HG02759 (cell line): ENCODE measurements at regions not wholly inside any gene's neighbourhood (a gene's known extent, or its start where the extent isn't known, plus 50 kb on each side); places are given as distances from the start of the nearest gene placed in this dataset.

Source experiments
- ATAC-seq: cut with Tn5 transposase; IDR thresholded peaks from one replicate; pipeline ENCODE4 v1.9.1; 2021; ENCODE audit warnings: mild to moderate bottlenecking, moderate library complexity; ENCODE audit not compliant: unreplicated experiment

DNA sequence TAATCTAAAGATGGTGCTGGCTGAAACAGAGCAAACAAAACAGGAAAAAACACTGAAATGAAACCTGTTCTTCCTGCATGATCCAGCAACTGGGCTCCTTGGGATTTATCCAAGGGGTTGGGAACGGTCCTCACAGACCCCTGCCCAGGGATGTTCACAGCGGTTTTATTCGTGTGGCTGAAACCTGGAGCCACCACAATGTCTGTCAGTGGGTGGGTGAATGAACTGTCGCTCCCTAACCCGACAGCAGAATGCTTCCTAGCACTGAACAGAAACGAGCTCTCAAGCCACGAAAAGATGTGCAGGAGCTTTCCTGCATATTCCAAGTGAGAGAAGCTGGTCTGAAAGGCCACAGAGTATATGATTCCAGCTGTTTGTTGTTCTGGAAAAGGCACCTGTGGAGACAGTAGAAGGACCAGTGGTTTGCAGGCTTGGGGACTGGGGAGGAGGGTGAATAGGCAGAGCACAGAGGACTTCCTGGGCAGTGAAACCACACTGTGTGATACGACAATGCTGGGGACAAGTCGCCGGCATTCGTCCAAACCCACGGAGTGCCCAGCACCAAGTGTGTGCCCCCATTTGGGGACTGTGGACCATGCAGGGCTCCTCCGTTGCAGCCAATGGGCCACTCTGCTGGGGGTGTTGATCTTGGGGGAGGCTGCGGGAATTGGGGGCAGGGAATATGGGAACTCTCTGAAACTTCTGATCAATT, 73.9 kb downstream of the TEX29 start:
- no peak for ATAC-seq

GRCh38 chr13:111395511-111396393, 75.3 kb downstream of the TEX29 start:
- ATAC-seq: no peak

GRCh38 chr13:111396457-111396856, 76.0 kb downstream of the TEX29 start:
- ATAC-seq: no peak

DNA sequence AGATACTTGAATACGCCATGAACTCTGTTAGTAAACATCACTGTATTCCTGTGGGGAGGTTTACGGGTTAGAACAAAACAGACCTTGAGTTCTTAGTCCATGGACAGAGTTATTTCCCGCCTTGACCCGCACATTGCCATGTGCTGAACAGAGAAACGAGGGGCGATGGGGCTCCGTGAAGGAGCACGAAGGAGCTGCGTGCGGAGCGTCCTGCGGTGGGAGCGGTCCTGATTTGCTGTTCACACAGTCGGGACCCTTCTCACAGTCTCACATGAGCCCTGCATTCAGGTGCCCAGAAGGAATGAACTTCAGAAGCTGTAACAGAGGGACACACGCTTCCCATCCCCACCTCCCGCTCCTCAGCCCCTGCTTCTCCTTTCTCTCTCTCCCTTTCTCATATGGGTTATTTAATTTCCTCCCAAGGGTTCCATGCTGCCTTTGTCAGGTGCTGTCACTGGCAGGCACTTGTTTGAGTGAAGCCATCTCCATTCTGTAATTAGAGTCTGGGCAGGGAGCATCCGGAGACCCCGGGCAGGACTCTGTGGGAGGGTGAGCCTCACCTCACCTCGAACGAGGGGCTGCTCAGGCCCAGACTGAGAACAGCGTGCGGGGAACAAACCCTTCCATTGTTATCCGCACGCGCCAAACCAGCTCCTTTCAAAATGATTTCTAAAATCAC, 76.9 kb downstream of the TEX29 start:
- no peak for ATAC-seq

- ATAC-seq: no peak
These were observed 77.8 kb downstream of the TEX29 start for GRCh38 chr13:111398196-111398595.

- no peak for ATAC-seq
These were observed 78.4 kb downstream of the TEX29 start for GRCh38 chr13:111398715-111399299.

- ATAC-seq: no peak
These were observed 78.9 kb downstream of the TEX29 start for GRCh38 chr13:111399334-111399733.

DNA sequence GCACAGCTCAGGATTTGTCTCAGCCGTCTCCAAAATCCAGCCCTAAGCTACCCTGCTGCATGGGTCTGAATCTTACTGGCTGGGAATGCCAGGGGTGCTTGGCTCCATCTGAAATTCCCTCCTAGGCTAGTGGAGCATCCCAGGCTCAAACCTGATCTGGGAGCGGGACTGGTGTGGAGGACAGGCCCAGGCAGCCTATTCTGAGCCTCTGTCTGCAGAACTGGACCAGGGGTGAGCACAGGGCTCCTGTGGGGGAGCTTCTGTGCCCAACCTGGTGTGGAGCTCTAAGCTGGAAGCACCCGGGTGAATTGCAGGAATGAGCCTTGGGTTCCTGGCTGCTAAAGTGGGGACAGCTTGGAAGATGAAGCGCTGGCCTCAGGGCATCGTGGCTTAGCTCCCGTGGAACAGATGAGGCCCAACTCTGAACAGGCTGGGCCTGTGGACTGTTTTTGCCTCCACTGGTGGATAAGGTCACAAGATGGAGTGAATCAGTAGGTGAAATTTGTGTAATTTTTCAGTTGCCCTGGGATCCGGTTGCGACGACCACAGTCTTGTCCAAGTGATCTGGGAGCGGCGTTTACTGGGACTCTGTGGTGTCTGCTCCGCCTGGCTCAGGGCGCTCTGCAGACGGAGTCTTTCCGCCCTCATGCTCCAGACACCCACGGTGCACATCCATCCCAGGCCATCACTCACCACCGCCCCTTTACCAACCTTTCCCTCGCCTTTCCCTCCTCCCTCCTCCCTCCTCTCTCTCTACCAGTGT, 79.5 kb downstream of the TEX29 start:
- ATAC-seq: no peak

- ATAC-seq: no peak
These were observed 80.7 kb downstream of the TEX29 start for GRCh38 chr13:111401151-111401550.

- ATAC-seq: no peak
These were observed 81.3 kb downstream of the TEX29 start for GRCh38 chr13:111401755-111402154.

GRCh38 chr13:111402441-111402840, 82.0 kb downstream of the TEX29 start:
- no peak for ATAC-seq

GRCh38 chr13:111403266-111403665, 82.8 kb downstream of the TEX29 start:
- no peak for ATAC-seq

GRCh38 chr13:111404746-111405145, 84.3 kb downstream of the TEX29 start:
- no peak for ATAC-seq

DNA sequence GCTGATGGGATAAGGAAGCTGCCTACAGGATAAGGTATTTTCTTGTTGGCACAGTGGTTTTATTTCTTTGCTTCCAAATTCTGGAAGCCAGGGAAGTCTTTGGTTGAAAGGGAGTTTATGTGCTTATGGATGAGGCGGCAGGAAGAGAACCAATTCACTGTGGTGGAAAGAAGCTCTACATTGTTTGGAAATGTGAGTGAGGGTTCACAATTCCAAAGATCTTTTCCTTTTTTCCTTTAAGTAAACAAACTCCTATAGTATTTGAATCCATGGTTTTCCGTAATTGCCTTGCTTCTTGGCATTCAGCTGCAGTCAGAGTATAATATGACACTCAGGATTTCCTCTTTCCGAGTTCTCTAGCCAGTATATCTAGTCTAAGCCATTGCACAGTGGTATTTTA, 86.2 kb downstream of the TEX29 start:
- ATAC-seq: no peak

- ATAC-seq: no peak
These were observed 87.1 kb downstream of the TEX29 start for GRCh38 chr13:111407381-111408131.

- ATAC-seq: no peak
These were observed 89.0 kb downstream of the TEX29 start for GRCh38 chr13:111409413-111409812.

- no peak for ATAC-seq
These were observed 90.0 kb downstream of the TEX29 start for GRCh38 chr13:111410232-111411021.

DNA sequence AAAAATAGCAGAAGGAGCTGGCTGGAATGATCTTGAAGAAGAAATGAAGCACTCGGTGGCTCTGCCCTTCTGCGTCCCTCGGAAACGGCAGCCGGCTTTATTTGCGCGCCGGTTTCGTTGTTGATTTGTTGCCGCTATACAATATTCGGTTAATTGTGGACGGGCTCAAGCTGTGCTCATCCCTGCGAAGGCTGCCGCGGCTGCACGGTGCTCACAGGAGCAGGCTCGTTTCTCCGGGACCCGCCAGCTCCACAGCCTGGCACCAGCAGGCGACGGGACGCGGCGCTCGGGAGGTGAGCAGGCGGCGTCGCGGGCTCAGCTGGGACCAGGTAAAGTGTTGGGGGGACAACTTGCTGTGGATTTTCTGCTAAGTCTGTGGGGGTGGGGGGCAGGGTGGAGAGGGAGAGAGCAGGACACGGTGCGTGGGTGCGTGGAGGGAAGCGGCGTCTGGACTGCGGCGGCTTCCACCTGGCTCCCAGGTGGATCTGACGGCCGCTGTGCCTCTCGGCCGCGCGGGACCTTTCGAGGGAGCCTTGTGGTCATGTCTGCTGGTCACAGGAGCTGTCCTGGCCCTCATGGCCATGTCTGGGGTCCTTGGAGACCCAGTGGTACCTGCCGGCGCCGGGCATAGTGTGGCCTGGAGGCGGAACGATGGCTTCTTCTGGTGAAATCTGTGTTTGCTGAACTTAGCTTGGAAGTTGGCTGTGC, 90.9 kb downstream of the TEX29 start:
- ATAC-seq: no peak
